ENCODE measurements at regions not wholly inside any gene's neighbourhood (a gene's known extent, or its start where the extent isn't known, plus 50 kb on each side); places are given as distances from the start of the nearest gene placed in this dataset.
"Not testable (repeated sequence)": the region's sequence is repeated elsewhere in the genome, so short reads cannot be mapped to it uniquely, and the experiment has no call there.

- DNase-seq, result no peak
Observed at GRCh38 chrX:9349572-9350494, 115.0 kb upstream of the TBL1X start.

GRCh38 chrX:9351126-9351525 is 113.7 kb upstream of the TBL1X start:
- DNase-seq, result no peak

GRCh38 chrX:9352243-9352642 is 112.6 kb upstream of the TBL1X start:
- DNase-seq, result no peak

GRCh38 chrX:9352694-9353411 is 112.0 kb upstream of the TBL1X start:
- DNase-seq, result no peak

DNA sequence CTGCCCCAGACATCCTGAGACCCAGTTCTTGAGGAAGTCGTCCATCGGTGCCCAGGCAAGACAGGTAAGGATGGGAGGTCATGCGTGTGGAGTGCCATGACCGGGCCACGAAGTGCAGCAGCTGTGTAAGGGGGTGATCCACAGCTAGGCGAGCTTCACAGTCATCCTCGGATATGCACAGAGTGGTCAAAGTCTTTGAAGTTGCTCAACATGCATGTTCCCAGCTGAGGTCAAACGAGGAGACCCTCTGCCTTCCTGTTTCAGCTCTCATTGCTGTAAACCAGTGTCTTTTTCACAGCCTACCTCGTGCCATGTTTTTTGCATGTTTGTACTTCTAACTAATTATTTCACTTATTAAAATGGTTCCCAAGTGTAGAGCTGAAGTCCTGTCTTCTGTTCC is 109.9 kb upstream of the TBL1X start:
- no peak for DNase-seq

DNA sequence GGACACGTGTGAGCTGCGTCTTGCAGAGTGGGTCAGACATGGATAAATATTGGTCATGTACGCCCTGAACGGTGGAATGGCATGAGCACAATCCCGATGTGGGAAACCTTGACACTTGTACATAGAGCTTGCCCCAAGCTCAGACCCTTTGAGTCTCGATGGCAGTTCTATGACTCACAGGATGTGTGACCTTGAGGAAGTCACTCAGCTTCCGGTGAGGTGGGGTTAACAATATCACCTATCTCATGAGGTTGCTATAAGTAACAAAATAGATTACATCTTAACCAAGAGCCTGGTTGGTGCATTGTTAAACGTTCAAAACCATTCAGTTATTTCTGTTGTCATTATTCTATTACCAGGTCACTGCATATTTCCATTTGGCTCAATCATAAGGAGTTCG is 109.1 kb upstream of the TBL1X start:
- DNase-seq, result no peak

DNA sequence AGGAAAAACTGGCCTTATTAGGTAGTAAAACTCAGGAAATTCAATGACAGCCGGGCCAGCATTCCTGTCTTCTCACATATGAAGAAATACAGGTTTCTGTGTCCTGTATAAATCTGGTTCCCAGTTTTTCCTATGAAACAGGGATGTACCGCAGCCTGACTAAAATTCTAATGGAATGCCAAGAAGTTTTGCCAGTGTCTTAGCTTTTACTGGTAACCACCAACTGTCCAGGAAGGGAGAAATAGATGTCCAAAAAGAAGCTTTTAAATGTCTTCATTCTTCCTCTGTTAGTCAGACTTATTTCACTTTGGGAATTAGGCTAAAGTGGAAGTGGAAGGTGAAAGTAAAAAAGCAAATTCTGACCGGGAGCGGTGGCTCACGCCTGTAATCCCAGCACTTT is 108.0 kb upstream of the TBL1X start:
- no peak for DNase-seq

DNA sequence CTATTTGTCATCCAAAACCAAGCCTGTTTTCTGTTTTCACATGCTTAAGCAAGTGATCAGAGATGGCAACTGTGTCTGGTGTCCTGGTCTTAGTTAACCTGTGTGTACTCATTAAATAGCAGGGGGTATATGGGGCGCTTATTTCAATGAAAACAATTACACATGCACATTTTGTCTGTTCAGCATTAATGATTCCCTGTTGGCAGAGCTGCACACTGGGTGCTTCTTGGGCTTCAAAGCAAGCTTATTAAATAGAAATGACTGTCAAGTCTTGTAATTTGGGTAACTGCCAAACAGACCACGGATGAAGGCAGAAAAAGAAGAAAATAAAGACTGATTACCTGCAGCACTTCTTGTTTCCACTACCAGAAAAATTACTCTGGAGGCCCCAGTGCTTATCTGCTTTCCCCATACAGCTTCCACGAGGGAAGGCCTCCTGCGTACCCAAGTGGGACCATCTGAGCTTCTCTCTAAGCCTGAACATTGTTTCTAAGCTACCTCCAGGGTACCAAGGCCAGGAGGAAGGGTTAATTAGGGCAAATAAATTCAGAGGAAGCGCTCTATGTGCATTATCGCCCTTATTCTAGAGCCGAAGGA is 107.2 kb upstream of the TBL1X start:
- DNase-seq, result no peak

DNA sequence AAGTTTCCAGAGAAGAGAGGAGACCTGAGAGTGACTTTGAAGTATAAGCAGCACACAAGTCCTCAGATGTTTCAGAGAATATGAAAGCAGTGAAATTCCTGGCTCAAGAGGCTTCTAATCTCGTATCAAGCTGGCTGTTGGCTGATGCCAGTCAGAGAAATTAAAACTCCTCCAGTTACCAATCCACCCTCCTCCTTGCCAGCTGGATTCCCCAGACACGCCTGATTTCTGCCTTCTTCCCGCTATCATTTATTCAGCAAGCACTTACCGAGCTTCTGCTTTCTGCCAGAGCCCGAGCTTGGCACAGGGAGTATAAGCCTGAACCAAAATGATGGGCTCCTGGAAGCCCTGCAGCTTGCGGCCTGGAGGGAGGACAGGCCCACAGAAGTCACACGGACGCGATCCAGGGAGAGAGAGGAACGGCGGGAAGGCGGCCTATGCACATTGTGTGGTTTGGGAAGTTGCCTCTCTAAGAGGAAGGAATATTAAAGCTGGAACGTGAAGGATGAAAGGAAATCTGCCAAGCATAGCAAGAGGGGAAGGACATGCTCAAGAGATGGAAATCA is 102.4 kb upstream of the TBL1X start:
- no peak for DNase-seq

GRCh38 chrX:9367421-9367820 is 97.4 kb upstream of the TBL1X start:
- DNase-seq, result no peak

- no peak for DNase-seq
Observed at GRCh38 chrX:9368262-9368661, 96.6 kb upstream of the TBL1X start.

GRCh38 chrX:9369802-9370291 is 95.0 kb upstream of the TBL1X start:
- no peak for DNase-seq

- no peak for DNase-seq
Observed at GRCh38 chrX:9370893-9371292, 94.0 kb upstream of the TBL1X start.

DNA sequence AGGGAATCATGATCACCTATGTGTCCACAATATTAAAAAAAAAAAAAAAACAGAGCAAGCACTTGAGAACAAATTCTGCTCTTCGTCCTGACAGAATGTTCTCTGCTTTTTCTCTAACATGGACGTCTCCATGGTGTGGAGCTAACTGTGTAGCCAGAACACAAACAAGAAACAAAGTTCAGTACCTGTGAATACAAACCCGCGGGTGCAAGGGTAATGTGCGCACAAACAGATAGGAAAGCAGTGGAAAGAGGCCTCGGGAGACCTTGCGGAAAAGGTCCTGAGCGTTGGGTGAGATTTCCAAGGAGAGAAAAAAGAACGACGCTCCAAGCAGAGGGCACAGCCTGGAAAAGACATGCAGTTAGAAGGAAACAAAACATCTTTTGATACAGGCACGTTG is 92.0 kb upstream of the TBL1X start:
- no peak for DNase-seq

DNA sequence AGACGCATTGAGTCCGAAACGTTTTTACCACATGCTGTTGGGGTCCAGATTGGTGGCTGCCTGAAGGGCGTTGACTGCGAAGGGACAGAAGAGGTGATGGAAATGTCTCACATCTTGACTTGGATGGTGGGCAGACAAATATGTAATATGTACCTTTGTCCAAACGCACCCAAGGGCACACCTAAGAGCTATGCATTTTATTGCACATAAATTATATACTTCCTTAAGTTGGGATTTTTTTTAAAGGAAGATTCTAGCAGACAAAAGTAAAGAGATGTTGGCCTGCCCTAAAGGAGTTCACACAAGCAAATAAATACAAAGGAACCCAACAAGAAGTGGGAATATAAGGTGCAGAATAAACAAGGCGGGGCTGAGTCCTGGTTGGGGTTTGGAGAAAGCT is 91.1 kb upstream of the TBL1X start:
- DNase-seq, result no peak

DNA sequence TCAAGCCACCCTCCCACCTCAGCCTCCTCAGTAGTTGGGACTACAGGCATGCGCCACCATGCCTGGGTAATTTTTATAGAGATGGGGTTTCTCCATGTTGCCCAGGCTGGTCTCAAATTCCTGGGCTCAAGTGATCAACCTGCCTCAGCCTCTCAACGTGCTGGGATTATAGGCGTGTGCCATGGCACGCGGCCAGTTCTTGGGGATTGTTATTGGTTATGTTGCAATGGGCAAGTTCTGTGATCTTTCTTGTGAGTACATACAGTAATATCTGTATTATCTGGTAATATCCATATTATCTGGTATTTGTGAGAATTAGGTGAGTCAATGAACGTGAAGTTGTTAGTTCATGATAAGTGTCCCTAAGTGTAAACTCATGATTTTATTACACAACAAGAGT is 90.3 kb upstream of the TBL1X start:
- DNase-seq, result no peak

GRCh38 chrX:9376111-9376510 is 88.7 kb upstream of the TBL1X start:
- DNase-seq, result no peak

DNA sequence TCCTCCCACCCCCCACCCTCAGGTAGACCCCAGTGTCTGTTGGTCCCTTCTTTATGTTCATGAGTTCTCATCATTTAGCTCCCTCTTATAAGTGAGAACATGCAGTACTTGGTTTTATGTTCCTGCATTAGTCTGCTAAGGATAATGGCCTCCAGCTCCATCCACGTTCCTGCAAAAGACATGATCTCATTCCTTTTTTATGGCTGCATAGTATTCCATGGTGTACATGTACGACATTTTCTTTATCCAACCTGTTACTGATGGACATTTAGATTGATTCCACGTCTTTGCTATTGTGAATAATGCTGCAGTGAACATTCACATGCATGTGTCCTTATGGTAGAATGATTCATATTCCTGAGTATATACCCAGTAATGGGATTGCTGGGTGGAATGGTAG is 87.6 kb upstream of the TBL1X start:
- not testable (repeated sequence) for DNase-seq

DNA sequence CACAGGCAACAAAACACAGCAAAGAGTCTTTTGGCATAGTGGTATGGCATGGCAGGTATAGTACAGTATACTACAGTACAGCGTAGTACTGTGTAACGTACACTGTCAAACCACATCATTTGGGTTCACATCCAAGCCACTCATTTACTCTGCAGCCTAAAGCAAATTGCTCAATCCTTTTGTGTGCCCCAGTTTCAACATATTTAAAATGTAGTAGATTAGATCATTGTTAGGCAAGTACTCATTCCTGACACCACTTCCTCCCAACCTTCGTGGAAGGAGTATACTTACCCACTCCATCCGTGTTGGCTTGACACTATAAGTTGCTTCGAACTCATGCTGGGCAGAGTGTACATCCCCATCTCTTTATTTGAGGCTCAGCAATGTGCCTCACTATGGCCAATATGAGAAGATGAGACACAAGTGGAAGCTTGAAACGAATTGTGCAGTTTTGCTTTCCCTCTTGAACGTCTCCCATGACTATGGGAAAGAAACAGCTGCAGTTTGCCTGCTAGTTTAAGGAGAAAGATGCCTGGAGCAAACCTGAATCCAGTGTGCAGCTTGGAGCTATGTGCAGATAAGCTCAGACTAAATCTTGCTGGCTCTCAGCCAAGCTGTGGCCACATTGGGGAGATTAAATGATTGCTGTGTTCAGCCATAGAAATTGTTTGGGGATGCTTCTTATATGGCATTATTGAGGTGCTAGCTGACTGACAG is 85.7 kb upstream of the TBL1X start:
- DNase-seq, result no peak

DNA sequence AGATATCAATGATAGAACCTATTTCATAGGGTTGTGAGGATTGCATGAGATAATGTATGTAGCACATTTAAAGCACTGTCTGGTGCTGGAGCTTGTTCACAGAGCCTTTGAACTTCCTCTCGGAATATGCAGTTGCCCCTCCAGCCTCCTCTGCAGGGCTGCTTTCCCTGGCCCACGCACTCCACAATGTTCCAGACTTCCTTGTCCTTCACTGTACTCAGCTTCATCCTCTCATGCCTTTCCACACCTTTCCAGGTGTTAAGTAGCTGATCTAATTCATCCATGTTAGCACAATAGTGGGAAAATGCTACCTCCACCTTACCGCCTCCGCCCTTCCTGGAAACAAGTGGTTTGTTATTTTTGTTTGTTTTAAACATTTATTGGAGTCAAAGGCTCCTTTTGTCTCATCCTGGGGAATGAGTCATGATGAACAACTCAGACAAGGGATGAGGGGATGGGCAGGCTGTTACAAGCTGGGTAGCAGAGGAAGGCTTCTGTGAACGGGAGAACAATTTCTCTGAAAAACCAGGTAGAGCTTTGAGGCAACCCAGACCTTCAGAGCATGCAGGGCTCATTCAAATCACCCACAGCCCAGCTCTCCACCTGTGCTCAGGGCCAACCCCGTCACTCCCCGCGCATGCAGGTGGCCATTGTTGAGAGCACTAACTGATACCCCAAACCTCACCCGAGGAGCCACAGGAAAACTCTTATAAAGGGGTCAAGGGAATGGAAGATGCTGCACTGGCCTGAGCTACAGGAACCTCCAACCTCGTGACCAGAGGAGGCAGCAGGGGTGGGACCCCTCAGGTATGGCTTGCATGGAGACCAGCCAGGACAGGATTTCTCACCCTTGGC is 84.9 kb upstream of the TBL1X start:
- DNase-seq, result no peak

GRCh38 chrX:9383655-9384054 is 81.2 kb upstream of the TBL1X start:
- DNase-seq, result no peak

DNA sequence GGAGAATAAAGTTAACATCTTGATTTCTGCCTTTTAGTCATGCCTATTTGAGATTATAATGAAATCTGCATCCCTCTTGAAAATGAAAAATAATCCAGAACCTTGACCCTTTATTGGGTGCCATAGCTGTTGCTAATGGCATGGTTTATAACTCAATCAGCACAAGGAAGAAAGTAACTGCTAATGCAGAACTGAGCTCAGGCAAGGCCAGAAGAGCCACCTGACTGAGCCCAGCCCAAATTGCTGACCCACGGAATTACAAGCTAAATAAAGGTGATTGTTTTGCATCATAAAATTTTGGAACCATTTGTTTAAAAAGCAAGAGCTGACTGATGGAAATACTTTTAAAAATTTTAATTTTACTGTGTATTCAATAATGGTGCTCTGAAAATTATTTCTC is 76.4 kb upstream of the TBL1X start:
- DNase-seq, result no peak
